IMR-90 (cell line): ENCODE measurements at regions not wholly inside any gene's neighbourhood (a gene's known extent, or its start where the extent isn't known, plus 50 kb on each side); places are given as distances from the start of the nearest gene placed in this dataset.
A peak's percentile ranks its signal among the peaks of the same experiment; 100 is the strongest.

Experiments
- ATAC-seq: fragments of 200-7000 bp; cut with Tn5 transposase; 2 replicates; pipeline ENCODE4 v1.9.1; 2020; ENCODE audit warnings: low read depth, mild to moderate bottlenecking, moderate library complexity
- BruUV-seq: library from RNA; stranded (reverse); fragments of 400-500 nt; replicated peaks from 2 replicates; lab custom pipeline; 2021; lab: Mats Ljungman, UMichigan
- CTCF ChIA-PET: fragments of 300-600 bp; formaldehyde crosslinking; extraction: SDS; loops from one replicate; lab custom pipeline; 2021; ENCODE audit warnings: antibody characterized with exemption; lab: Yijun Ruan, JAX
- POLR2A ChIA-PET: fragments of 300-600 bp; sonication (Branson Sonifier 250); formaldehyde crosslinking; loops from one replicate; lab custom pipeline; 2022; ENCODE audit warnings: antibody characterized with exemption; ENCODE audit not compliant: unreplicated experiment; lab: Charles Lee
- DNase-seq: peaks from one replicate; pipeline ENCODE4 v3.0.0; 2013
- H2AFZ ChIP-seq: replicated peaks from 2 replicates; pipeline ENCODE3; 2013; ENCODE audit warnings: low read length, mild to moderate bottlenecking; ENCODE audit not compliant: poor library complexity
- H2AK5ac ChIP-seq: 2 replicates; pipeline ENCODE4 v1.6.1; 2013; ENCODE audit warnings: low read depth, low read length, inconsistent platforms
- H2AK9ac ChIP-seq: replicated peaks from 2 replicates; pipeline ENCODE3; 2013; ENCODE audit warnings: mild to moderate bottlenecking, low read depth, low read length, moderate library complexity; ENCODE audit not compliant: poor library complexity
- H2BK120ac ChIP-seq: 2 replicates; pipeline ENCODE4 v1.6.1; 2013; ENCODE audit warnings: low read depth, low read length, inconsistent platforms
- H2BK15ac ChIP-seq: 3 replicates; pipeline ENCODE4 v1.6.1; 2013; ENCODE audit warnings: low read depth, low read length, inconsistent platforms
- H2BK20ac ChIP-seq: 2 replicates; pipeline ENCODE4 v1.6.1; 2013; ENCODE audit warnings: low read depth, mild to moderate bottlenecking, inconsistent platforms, low read length, moderate library complexity
- H2BK5ac ChIP-seq: 2 replicates; pipeline ENCODE4 v1.6.1; 2013; ENCODE audit warnings: mild to moderate bottlenecking, low read depth, low read length, inconsistent platforms; ENCODE audit not compliant: poor library complexity, severe bottlenecking
- H3K14ac ChIP-seq: replicated peaks from 2 replicates; pipeline ENCODE4 v1.6.1; 2013; ENCODE audit warnings: low read depth, low read length, inconsistent platforms
- H3K18ac ChIP-seq: 2 replicates; pipeline ENCODE4 v1.6.1; 2013; ENCODE audit warnings: low read depth, low read length, control low read depth
- H3K23ac ChIP-seq: 2 replicates; pipeline ENCODE4 v1.6.1; 2013; ENCODE audit warnings: low read depth, low read length, inconsistent platforms
- H3K27ac ChIP-seq: 2 replicates; pipeline ENCODE4 v1.5.1; 2013; ENCODE audit warnings: mild to moderate bottlenecking, control low read depth, low read length; ENCODE audit not compliant: insufficient read depth
- H3K27me3 ChIP-seq: 2 replicates; pipeline ENCODE4 v1.6.1; 2013; ENCODE audit warnings: low read length; ENCODE audit not compliant: control insufficient read depth, insufficient read depth
- H3K36me3 ChIP-seq: 2 replicates; pipeline ENCODE4 v1.6.1; 2013; ENCODE audit warnings: low read length, mixed read lengths; ENCODE audit not compliant: control insufficient read depth, insufficient read depth
- H3K4ac ChIP-seq: 2 replicates; pipeline ENCODE4 v1.6.1; 2013; ENCODE audit warnings: low read depth, low read length, inconsistent platforms
- H3K4me1 ChIP-seq: 2 replicates; pipeline ENCODE4 v1.6.1; 2013; ENCODE audit warnings: low read length, mixed read lengths; ENCODE audit not compliant: control insufficient read depth, insufficient read depth
- H3K4me2 ChIP-seq: 2 replicates; pipeline ENCODE4 v1.6.1; 2013; ENCODE audit warnings: low read depth, mild to moderate bottlenecking, control low read depth, low read length, moderate library complexity
- H3K4me3 ChIP-seq: 2 replicates; pipeline ENCODE4 v1.5.1; 2013; ENCODE audit warnings: low read depth, mild to moderate bottlenecking, control low read depth, low read length, moderate library complexity; ENCODE audit not compliant: insufficient read depth
- H3K56ac ChIP-seq: 2 replicates; pipeline ENCODE4 v1.6.1; 2013; ENCODE audit warnings: low read length, inconsistent platforms; ENCODE audit not compliant: insufficient read depth; ENCODE audit errors: extremely low read depth
- H3K79me1 ChIP-seq, 2 experiments: 2 replicates each; pipeline ENCODE4 v1.6.1; 2013; ENCODE audit warnings: low read length in 2 of 2, inconsistent platforms in 1 of 2, low read depth in 1 of 2
- H3K9ac ChIP-seq: 2 replicates; pipeline ENCODE4 v1.6.1; 2013; ENCODE audit warnings: low read depth, low read length, control low read depth
- H3K9me1 ChIP-seq: 2 replicates; pipeline ENCODE4 v1.6.1; 2013; ENCODE audit warnings: low read length, inconsistent platforms; ENCODE audit not compliant: insufficient read depth
- H3K9me3 ChIP-seq: 2 replicates; pipeline ENCODE4 v1.6.1; 2013; ENCODE audit warnings: low read length; ENCODE audit not compliant: control insufficient read depth, insufficient read depth
- H4K20me1 ChIP-seq: 2 replicates; pipeline ENCODE4 v1.6.1; 2013; ENCODE audit warnings: low read length, inconsistent platforms; ENCODE audit not compliant: insufficient read depth
- H4K5ac ChIP-seq: 2 replicates; pipeline ENCODE4 v1.6.1; 2013; ENCODE audit warnings: mild to moderate bottlenecking, low read depth, low read length, control low read depth
- H4K8ac ChIP-seq, 2 experiments: 2 replicates each; pipeline ENCODE4 v1.6.1; 2013; ENCODE audit warnings: low read depth in 2 of 2, low read length in 2 of 2, control low read depth in 1 of 2, inconsistent platforms in 1 of 2
- H4K91ac ChIP-seq: 2 replicates; pipeline ENCODE4 v1.6.1; 2013; ENCODE audit warnings: low read depth, low read length, inconsistent platforms; ENCODE audit not compliant: insufficient read depth
- BHLHE40 ChIP-seq: fragments of 150-350 bp; IDR thresholded peaks from 2 replicates; pipeline ENCODE4 v1.6.1; 2016; ENCODE audit warnings: mild to moderate bottlenecking, low read depth, low read length
- FOS ChIP-seq: fragments of 150-350 bp; IDR thresholded peaks from 2 replicates; pipeline ENCODE4 v1.6.1; 2016; ENCODE audit warnings: low read depth, low read length
- MAFK ChIP-seq: IDR thresholded peaks from 2 replicates; pipeline ENCODE4 v1.6.1; 2012; ENCODE audit warnings: low read depth, low read length, improper control_type of control experiment
- NFE2L2 ChIP-seq: fragments of 150-350 bp; IDR thresholded peaks from 2 replicates; pipeline ENCODE4 v1.6.1; 2016; ENCODE audit warnings: low read depth, mild to moderate bottlenecking, low read length
- POLR2A ChIP-seq: IDR thresholded peaks from 2 replicates; pipeline ENCODE4 v1.6.1; 2012; ENCODE audit warnings: mild to moderate bottlenecking, low read depth, low read length
- RAD21 ChIP-seq: IDR thresholded peaks from 2 replicates; pipeline ENCODE4 v1.6.1; 2012; ENCODE audit warnings: low read length, improper control_type of control experiment
- RCOR1 ChIP-seq: IDR thresholded peaks from 2 replicates; pipeline ENCODE4 v1.6.1; 2012; ENCODE audit warnings: mild to moderate bottlenecking, low read length, improper control_type of control experiment; ENCODE audit not compliant: insufficient replicate concordance
- SMC3 ChIP-seq: fragments of 150-350 bp; IDR thresholded peaks from 2 replicates; pipeline ENCODE4 v1.6.1; 2016; ENCODE audit warnings: low read depth, mild to moderate bottlenecking, antibody characterized with exemption, low read length, moderate library complexity
- WGBS, 2 experiments: methylation state at CpG; one replicate each; pipeline versions ENCODE4 v1.1.5 to v1.1.7; 2013; ENCODE audit warnings: missing lambda C conversion rate in 2 of 2; ENCODE audit not compliant: insufficient read length in 1 of 2; ENCODE audit errors: extremely low coverage in 2 of 2; 5-methylcytosine and 5-hydroxymethylcytosine counted together
- dilution Hi-C: fragments of 300-500 bp; cut with HindIII; formaldehyde crosslinking; loops from one replicate; pipeline ENCODE4 v1.14.3; 2018; ENCODE audit warnings: low sequenced_read_pairs; ENCODE audit not compliant: unreplicated experiment
- in situ Hi-C: fragments of 300-500 bp; cut with MboI; formaldehyde crosslinking; loops from 3 replicates; pipeline ENCODE4 v1.14.3; 2019; ENCODE audit warnings: low sequenced_read_pairs, inconsistent platforms, mixed read lengths
- intact Hi-C: fragments of 100-400 bp; cut with micrococcal nuclease; formaldehyde crosslinking; loops from 2 replicates; pipeline ENCODE4 v1.10.0; 2022
- TF ChIP-seq, protein P1 (sequence below): fragments of 150-350 bp; IDR thresholded peaks from 2 replicates; pipeline ENCODE4 v1.6.1; 2016; ENCODE audit warnings: low read depth, mild to moderate bottlenecking, low read length, moderate library complexity, borderline replicate concordance

DNA sequence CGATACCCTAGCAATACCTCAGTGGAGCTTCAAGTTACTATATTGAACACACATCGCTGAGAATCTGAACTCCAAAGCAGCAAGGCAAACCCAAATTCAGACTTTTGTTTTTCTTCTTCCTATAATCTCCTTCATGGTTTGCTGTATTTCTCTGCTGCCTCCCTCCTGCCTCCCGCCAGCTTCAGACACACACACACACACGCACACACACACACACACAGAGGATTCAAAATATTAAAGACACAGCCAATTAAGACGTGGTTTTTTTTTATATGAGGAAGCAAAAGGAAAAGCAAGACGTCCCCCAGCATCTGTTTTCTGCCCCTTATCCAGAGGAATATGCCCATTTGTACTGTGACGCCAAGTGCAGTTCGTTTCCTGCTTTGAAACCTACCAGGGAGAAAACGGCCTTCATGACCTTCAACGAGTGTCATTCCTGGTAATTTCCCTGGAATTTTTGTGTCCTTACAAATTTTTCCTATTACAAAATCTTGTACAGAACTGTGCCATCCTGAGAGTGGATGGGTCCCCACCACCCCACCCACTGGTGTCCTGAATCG lies 547.9 kb upstream of the ID2 start:
- in situ Hi-C loops (no loop called here), intact Hi-C loops (no loop called here), dilution Hi-C loops (no loop called here)
- peak overlapping the region; percentile 33 for H2AFZ ChIP-seq
- H3K9me3 ChIP-seq = no peaks in the 10 kb centered on the region
- no TSS peak for BruUV-seq
- H4K20me1 ChIP-seq = no peaks in the 10 kb centered on the region
- no peaks in the 10 kb centered on the region for H3K36me3 ChIP-seq
- H2BK120ac ChIP-seq = no peak overlapping the region
- ChIA-PET CTCF (interaction anchor here (0.6 kb wide), 1 partner anchor 8 kb away, joined by 3 read pairs; no protein-coding TSS in a partner anchor), POLR2A (no interaction called here)
- no peaks in the 10 kb centered on the region for H3K27me3 ChIP-seq
- ATAC-seq (no peak), DNase-seq (no peak)
- H4K8ac ChIP-seq = no peak overlapping the region
- H2BK20ac ChIP-seq = no peak overlapping the region
- H2AK5ac ChIP-seq = no peak overlapping the region
- H2BK15ac ChIP-seq = no peak overlapping the region
- no peak overlapping the region for H3K18ac ChIP-seq
- no peak overlapping the region for H3K14ac ChIP-seq
- no peak overlapping the region for H3K27ac ChIP-seq
- H3K56ac ChIP-seq = no peak overlapping the region
- H3K4ac ChIP-seq = no peak overlapping the region
- no peak overlapping the region for H3K23ac ChIP-seq
- TF ChIP-seq NFE2L2 (no peak), SMC3 (no peak), MAFK (no peak), BHLHE40 (no peak), RAD21 (no peak), RCOR1 (no peak), FOS (no peak), POLR2A (no peak)
- TF ChIP-seq, protein P1, sequence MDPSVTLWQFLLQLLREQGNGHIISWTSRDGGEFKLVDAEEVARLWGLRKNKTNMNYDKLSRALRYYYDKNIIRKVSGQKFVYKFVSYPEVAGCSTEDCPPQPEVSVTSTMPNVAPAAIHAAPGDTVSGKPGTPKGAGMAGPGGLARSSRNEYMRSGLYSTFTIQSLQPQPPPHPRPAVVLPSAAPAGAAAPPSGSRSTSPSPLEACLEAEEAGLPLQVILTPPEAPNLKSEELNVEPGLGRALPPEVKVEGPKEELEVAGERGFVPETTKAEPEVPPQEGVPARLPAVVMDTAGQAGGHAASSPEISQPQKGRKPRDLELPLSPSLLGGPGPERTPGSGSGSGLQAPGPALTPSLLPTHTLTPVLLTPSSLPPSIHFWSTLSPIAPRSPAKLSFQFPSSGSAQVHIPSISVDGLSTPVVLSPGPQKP = no peak
- no peaks in the 10 kb centered on the region for H3K4me1 ChIP-seq
- no peak overlapping the region for H2BK5ac ChIP-seq
- WGBS, 2 experiments = 100% methylated on average over 1 of the region's 11 CpGs; no CpG with 5 or more reads in 1 of the 2 experiments
- no peaks in the 10 kb centered on the region for H3K79me1 ChIP-seq
- H4K91ac ChIP-seq = no peak overlapping the region
- no peak overlapping the region for H3K4me2 ChIP-seq
- no peak overlapping the region for H3K9ac ChIP-seq
- no peak overlapping the region for H3K4me3 ChIP-seq
- H2AK9ac ChIP-seq = no peak overlapping the region
- H4K5ac ChIP-seq = no peak overlapping the region
- no peaks in the 10 kb centered on the region for H3K9me1 ChIP-seq
